BJ (cell line): ENCODE measurements at regions not wholly inside any gene's neighbourhood (a gene's known extent, or its start where the extent isn't known, plus 50 kb on each side); places are given as distances from the start of the nearest gene placed in this dataset.

Experiments
- CTCF ChIA-PET: fragments of 350-600 bp; formaldehyde crosslinking; extraction: SDS; loops from one replicate; lab custom pipeline; 2021; ENCODE audit warnings: antibody characterized with exemption, inconsistent platforms; lab: Yijun Ruan, JAX
- POLR2A ChIA-PET: fragments of 300-600 bp; sonication (Branson Sonifier 250); formaldehyde crosslinking; extraction: SDS; loops from one replicate; lab custom pipeline; 2021; ENCODE audit warnings: antibody characterized with exemption; lab: Charles Lee
- DNase-seq: peaks from one replicate; pipeline ENCODE4 v3.0.0-alpha.2; 2011; ENCODE audit warnings: low read depth
- H3K27me3 ChIP-seq: 2 replicates; pipeline ENCODE4 v1.6.0; 2011; ENCODE audit warnings: low read length; ENCODE audit not compliant: control insufficient read depth, insufficient read depth
- H3K36me3 ChIP-seq: 2 replicates; pipeline ENCODE4 v1.5.1; 2011; ENCODE audit warnings: low read length; ENCODE audit not compliant: control insufficient read depth, insufficient read depth
- H3K4me3 ChIP-seq: 2 replicates; pipeline ENCODE4 v1.5.1; 2011; ENCODE audit warnings: low read depth, mild to moderate bottlenecking, control low read depth, low read length
- CTCF ChIP-seq: IDR thresholded peaks from 2 replicates; pipeline ENCODE4 v1.5.1; 2011; ENCODE audit warnings: low read depth, mild to moderate bottlenecking, control low read depth, inconsistent platforms, low read length, moderate library complexity; ENCODE audit not compliant: insufficient read depth

- H3K27me3 ChIP-seq, result peaks cover 2% of the 10 kb centered on the region; the same call in 1 of the 2 replicates
- H3K36me3 ChIP-seq, result no peaks in the 10 kb centered on the region
- no peak overlapping the region for H3K4me3 ChIP-seq
- no peak for DNase-seq
- ChIA-PET POLR2A (no interaction called here), CTCF (interaction anchor here (1.5 kb wide), 1 partner anchor 11 kb away, joined by 4 read pairs; no protein-coding TSS in a partner anchor)
- TF ChIP-seq CTCF, result no peak
Observed at GRCh38 chr1:43041591-43041990, 82.9 kb upstream of the SLC2A1 start.

DNA sequence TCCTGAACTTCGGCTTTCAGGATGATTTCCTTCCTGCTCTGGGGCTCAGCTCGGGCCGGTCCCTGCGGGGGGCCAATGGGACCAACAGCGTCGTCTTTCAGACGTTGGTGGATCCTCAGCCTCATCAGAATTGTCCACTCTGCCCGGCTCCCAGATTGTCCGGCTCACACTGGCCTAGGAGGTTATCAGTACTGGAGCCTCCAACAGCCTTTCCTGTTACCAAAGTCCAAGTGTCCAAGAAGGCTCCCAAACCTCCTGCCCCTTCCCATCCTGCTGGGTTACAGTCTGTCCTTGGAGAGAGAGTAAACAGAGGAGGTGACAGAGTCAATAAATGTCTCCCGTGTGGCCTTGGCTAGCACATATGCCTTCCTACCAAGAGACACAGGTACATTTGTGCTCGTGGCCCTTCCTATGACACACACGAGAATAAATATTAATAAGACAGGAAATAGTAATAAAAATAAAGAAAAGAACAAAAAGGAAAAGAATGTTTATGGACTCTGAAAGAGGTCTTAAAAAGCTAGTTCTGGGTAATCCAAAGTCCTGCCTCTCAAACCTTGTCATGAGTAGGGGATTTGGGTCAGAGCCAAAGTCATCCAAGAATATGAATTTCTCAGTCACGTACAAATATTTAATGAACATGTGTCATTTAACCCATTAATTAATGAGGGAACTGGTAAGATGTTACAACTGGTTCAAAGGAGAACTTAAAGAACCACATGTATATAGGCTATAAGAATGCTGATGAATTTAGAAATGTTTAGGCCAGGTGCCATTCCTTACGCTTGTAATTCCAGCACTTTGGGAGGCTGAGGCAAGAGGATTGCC lies 80.8 kb upstream of the SLC2A1 start:
- POLR2A ChIA-PET, result no interaction called here
- H3K36me3 ChIP-seq, result no peaks in the 10 kb centered on the region
- no peak for TF ChIP-seq CTCF
- CTCF ChIA-PET, result interaction anchor here (1.8 kb wide), 1 partner anchor 65 kb away, joined by 5 read pairs; no protein-coding TSS in a partner anchor
- H3K27me3 ChIP-seq, result no peaks in the 10 kb centered on the region
- no peak for DNase-seq
- H3K4me3 ChIP-seq, result no peak overlapping the region

DNA sequence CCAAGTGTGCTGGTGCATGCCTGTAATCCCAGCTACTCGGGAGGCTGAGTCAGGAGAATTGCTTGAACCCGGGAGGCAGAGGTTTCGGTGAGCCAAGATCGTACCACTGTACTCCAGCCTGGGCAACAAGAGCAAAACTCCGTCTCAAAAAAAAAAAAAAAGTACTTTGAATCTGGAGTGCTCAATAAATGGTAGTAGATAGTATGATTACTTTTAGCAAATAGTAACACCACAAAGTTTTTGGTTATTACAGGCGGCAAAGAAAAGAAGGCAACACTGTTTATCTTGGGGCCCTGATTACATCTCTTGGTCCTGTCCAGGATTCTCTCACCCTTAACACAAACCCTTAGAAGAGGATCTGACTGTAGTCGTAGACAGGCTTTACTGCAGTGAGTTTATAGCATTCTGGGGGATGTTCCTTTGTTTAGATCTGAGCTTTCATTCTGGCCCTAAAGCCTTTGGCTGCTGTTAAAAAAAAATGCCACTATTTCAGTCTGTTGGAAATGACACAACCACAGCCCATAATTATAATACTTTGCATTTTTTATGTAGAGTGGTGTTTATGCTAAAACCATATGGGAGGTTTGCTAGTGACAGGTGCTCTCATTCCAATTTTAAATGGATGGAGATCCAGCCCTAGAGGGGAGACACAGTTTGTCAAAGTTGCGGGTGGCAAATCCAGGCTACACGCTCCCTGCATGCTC lies 79.7 kb upstream of the SLC2A1 start:
- Histone ChIP-seq H3K4me3 (no peak overlapping the region), H3K27me3 (no peaks in the 10 kb centered on the region), H3K36me3 (no peaks in the 10 kb centered on the region)
- ChIA-PET CTCF (interaction anchor here (1.8 to 2.0 kb wide), 2 partner anchors 16 to 64 kb away, joined by 4 to 5 read pairs; no protein-coding TSS in a partner anchor), POLR2A (no interaction called here)
- TF ChIP-seq CTCF, result no peak
- DNase-seq, result no peak

GRCh38 chr1:43037466-43037865 lies 78.8 kb upstream of the SLC2A1 start:
- ChIA-PET POLR2A (no interaction called here), CTCF (interaction anchor here (1.8 to 2.0 kb wide), 2 partner anchors 15 to 63 kb away, joined by 4 to 5 read pairs; no protein-coding TSS in a partner anchor)
- H3K36me3 ChIP-seq, result no peaks in the 10 kb centered on the region
- DNase-seq, result no peak
- no peaks in the 10 kb centered on the region for H3K27me3 ChIP-seq
- TF ChIP-seq CTCF, result no peak
- H3K4me3 ChIP-seq, result no peak overlapping the region

- POLR2A ChIA-PET, result no interaction called here
- Histone ChIP-seq H3K27me3 (no peaks in the 10 kb centered on the region), H3K36me3 (no peaks in the 10 kb centered on the region), H3K4me3 (no peak overlapping the region)
- CTCF ChIA-PET, result interaction anchor here (2.0 kb wide), 1 partner anchor 15 kb away, joined by 4 read pairs; no protein-coding TSS in a partner anchor
- no peak for DNase-seq
- no peak for TF ChIP-seq CTCF
Observed at GRCh38 chr1:43036932-43037331, 78.3 kb upstream of the SLC2A1 start.
